Common myeloid progenitor, CD34-positive (primary cell): ENCODE measurements at regions not wholly inside any gene's neighbourhood (a gene's known extent, or its start where the extent isn't known, plus 50 kb on each side); places are given as distances from the start of the nearest gene placed in this dataset.

Experiments
- CTCF ChIA-PET: fragments of 350-600 bp; sonication (Branson Sonifier 250); formaldehyde crosslinking; loops from one replicate; lab custom pipeline; 2021; ENCODE audit warnings: antibody characterized with exemption; lab: Charles Lee
- POLR2A ChIA-PET: fragments of 350-600 bp; sonication (Branson Sonifier 250); formaldehyde crosslinking; loops from one replicate; lab custom pipeline; 2021; ENCODE audit warnings: antibody characterized with exemption; lab: Charles Lee
- DNase-seq, 3 donors: peaks; one replicate each; pipeline versions ENCODE4 v3.0.0 to v3.0.0-alpha.2; 2013
- H3K27ac ChIP-seq, 2 experiments: 1 replicate in 1 of 2; 2 replicates in 1 of 2; pipeline ENCODE4 v1.7.0; 2013; ENCODE audit warnings: inconsistent platforms in 2 of 2, low read length in 2 of 2, mild to moderate bottlenecking in 2 of 2, low read depth in 1 of 2, moderate library complexity in 1 of 2; ENCODE audit not compliant: severe bottlenecking in 2 of 2, insufficient read depth in 1 of 2, poor library complexity in 1 of 2
- H3K27me3 ChIP-seq, 5 experiments: replicated peaks in 2 of 5; 1 replicate in 3 of 5; 2 replicates in 2 of 5; pipeline versions ENCODE4 v1.6.1 to v1.7.0; 2013; ENCODE audit warnings: low read length in 4 of 5, mild to moderate bottlenecking in 2 of 5, moderate library complexity in 2 of 5, inconsistent platforms in 1 of 5; ENCODE audit not compliant: insufficient read depth in 5 of 5, control insufficient read depth in 4 of 5
- H3K36me3 ChIP-seq, 4 experiments: 1 replicate in 2 of 4; 2 replicates in 2 of 4; pipeline versions ENCODE4 v1.6.1 to v1.7.0; 2013; ENCODE audit warnings: low read length in 3 of 4, control low read depth in 1 of 4, mild to moderate bottlenecking in 1 of 4; ENCODE audit not compliant: control insufficient read depth in 4 of 4, insufficient read depth in 4 of 4
- H3K4me1 ChIP-seq, 4 experiments: 1 replicate in 3 of 4; 2 replicates in 1 of 4; pipeline versions ENCODE4 v1.6.1 to v1.7.1; 2013; ENCODE audit warnings: low read length in 3 of 4, mild to moderate bottlenecking in 3 of 4, control low read depth in 1 of 4, inconsistent platforms in 1 of 4, moderate library complexity in 1 of 4; ENCODE audit not compliant: control insufficient read depth in 4 of 4, insufficient read depth in 4 of 4; ENCODE audit errors: control extremely low read depth in 1 of 4
- H3K4me3 ChIP-seq, 7 experiments: 1 replicate in 4 of 7; 2 replicates in 3 of 7; pipeline versions ENCODE4 v1.5.1 to v1.7.0; 2013; ENCODE audit warnings: mild to moderate bottlenecking in 7 of 7, low read length in 6 of 7, moderate library complexity in 6 of 7, inconsistent platforms in 2 of 7, low read depth in 2 of 7, control low read depth in 1 of 7; ENCODE audit not compliant: insufficient read depth in 4 of 7, control insufficient read depth in 1 of 7; ENCODE audit errors: extremely low read depth in 1 of 7
- H3K9me3 ChIP-seq, 5 experiments: 1 replicate in 4 of 5; 2 replicates in 1 of 5; pipeline versions ENCODE4 v1.6.1 to v1.7.1; 2013; ENCODE audit warnings: low read length in 4 of 5, mild to moderate bottlenecking in 2 of 5, inconsistent platforms in 1 of 5, low read depth in 1 of 5, moderate library complexity in 1 of 5; ENCODE audit not compliant: control insufficient read depth in 4 of 5, insufficient read depth in 2 of 5; ENCODE audit errors: control extremely low read depth in 1 of 5
- WGBS: methylation state at CpG from one replicate; pipeline ENCODE4 v1.1.5; 2013; ENCODE audit not compliant: insufficient coverage; 5-methylcytosine and 5-hydroxymethylcytosine counted together

GRCh38 chr6:44530910-44531234 lies 143.4 kb downstream of the CDC5L start:
- peaks cover 0 to 6% (median 0%) of the 10 kb centered on the region in 5 experiments for H3K27me3 ChIP-seq
- peaks cover 0 to 16% (median 13%) of the 10 kb centered on the region in 4 experiments for H3K4me1 ChIP-seq

DNA sequence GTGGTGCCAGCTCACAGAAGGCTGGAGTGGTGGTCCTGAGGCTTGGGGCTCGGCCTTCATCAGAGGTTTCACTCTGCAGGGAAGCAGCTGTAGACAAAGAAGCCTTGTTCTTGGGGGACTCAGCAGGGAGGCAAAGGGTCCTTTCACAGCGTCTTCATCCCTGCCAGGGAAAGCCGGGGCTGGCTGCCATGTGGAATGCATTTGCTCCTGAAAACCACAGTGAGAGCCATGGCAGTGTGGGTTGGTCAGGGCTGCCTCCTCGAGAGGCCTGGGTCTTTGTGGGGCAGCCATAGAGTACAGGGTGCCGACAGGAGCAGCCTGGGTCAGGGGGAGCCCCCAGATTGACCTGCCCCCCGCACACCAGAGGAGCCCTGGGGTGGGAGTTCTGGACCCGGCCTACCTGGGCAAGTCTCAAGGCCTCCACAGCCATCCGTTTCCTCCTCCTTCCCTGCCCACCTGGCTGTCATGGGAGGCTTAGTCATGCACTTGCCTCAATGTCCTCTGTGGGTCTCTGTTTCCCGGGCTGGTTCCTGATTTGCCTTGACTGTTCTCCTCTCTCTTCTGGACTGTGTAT lies 144.0 kb downstream of the CDC5L start:
- WGBS = 98% methylated on average over 7 of the region's 9 CpGs
- Histone ChIP-seq H3K4me3 (no peak overlapping the region), H3K27ac (no peak overlapping the region), H3K9me3 (no peaks in the 10 kb centered on the region), H3K36me3 (no peaks in the 10 kb centered on the region), H3K4me1 (peaks cover 0 to 16% (median 13%) of the 10 kb centered on the region in 4 experiments), H3K27me3 (peaks cover 0 to 6% (median 0%) of the 10 kb centered on the region in 5 experiments)
- CTCF ChIA-PET = interaction anchor here (1.2 kb wide), 1 partner anchor 8 kb away, joined by 4 read pairs; no protein-coding TSS in a partner anchor
- no peak for DNase-seq
- POLR2A ChIA-PET = no interaction called here

More at GRCh38 chr6:44530910-44531234, 143.4 kb downstream of the CDC5L start:
- Histone ChIP-seq H3K27ac (no peak overlapping the region), H3K9me3 (no peaks in the 10 kb centered on the region), H3K4me3 (no peak overlapping the region), H3K36me3 (no peaks in the 10 kb centered on the region)
- 100% methylated on average over 2 of the region's 3 CpGs for WGBS
- POLR2A ChIA-PET = no interaction called here
- CTCF ChIA-PET = interaction anchor here (1.0 to 1.2 kb wide), 2 partner anchors 9 to 61 kb away, joined by 3 to 4 read pairs; no protein-coding TSS in a partner anchor
- no peak for DNase-seq

DNA sequence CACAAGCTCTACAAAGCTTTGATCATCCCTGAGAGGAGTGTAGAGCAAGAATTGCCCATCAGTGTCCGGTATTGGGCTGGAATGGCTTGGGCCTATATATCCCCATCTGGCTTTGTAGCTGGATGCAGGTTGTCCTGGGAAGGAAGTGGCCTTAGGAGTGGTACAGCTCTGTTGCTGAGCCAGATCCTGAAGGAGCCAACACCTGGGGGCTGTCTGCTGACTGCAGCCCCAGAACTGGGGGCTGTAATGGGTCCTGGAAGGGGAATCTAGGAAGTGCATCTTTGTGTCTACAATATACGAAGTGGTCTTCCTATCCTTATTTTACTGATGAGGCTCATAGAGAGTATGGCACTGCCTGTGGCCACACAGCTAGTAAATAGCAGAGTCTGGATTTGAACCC lies 145.9 kb downstream of the CDC5L start:
- Histone ChIP-seq H3K4me3 (no peak overlapping the region), H3K27me3 (peaks cover 0 to 6% (median 0%) of the 10 kb centered on the region in 5 experiments), H3K36me3 (no peaks in the 10 kb centered on the region), H3K9me3 (no peaks in the 10 kb centered on the region), H3K4me1 (peaks cover 0 to under 1% (median 0%) of the 10 kb centered on the region in 4 experiments), H3K27ac (no peak overlapping the region)
- ChIA-PET POLR2A (no interaction called here), CTCF (interaction anchor here (0.6 kb wide), 1 partner anchor 496 kb away, joined by 3 read pairs; no protein-coding TSS in a partner anchor)
- 96% methylated on average over 2 of the region's 2 CpGs for WGBS
- DNase-seq = no peak

DNA sequence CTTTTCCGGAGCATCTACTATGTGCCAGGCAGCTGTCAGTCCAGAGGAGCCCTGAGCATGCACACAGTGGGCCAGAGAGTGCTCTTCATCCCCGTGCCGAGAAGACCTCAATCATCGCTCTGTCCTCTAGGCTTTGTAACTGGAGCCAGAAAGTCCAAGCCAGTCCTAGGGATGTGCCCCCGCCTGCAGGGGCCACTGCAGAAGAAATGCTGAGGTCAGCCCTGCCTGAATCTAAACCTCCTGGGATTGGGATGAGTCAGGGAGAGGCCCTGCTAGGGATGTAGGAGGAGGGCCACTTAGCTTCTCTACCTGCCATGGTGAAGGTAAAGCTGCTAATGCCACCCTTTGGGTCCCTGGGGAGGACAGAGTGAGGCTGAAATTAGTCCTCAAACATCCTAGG lies 146.8 kb downstream of the CDC5L start:
- CTCF ChIA-PET = interaction anchor here (0.7 kb wide), 1 partner anchor 33 kb away, joined by 3 read pairs; no protein-coding TSS in a partner anchor
- Histone ChIP-seq H3K27ac (no peak overlapping the region), H3K4me1 (peaks cover 0 to 2% (median 1%) of the 10 kb centered on the region in 4 experiments), H3K4me3 (no peak overlapping the region), H3K27me3 (peaks cover 0 to 6% (median 0%) of the 10 kb centered on the region in 5 experiments), H3K36me3 (no peaks in the 10 kb centered on the region), H3K9me3 (no peaks in the 10 kb centered on the region)
- POLR2A ChIA-PET = no interaction called here
- 94% methylated on average over 5 of the region's 5 CpGs for WGBS
- no peak for DNase-seq

- CTCF ChIA-PET = no interaction called here
- no peaks in the 10 kb centered on the region for H3K9me3 ChIP-seq
- no peak for DNase-seq
- peaks cover 0 to 2% (median 1%) of the 10 kb centered on the region in 4 experiments for H3K4me1 ChIP-seq
- no peaks in the 10 kb centered on the region for H3K36me3 ChIP-seq
- peaks cover 0 to 6% (median 0%) of the 10 kb centered on the region in 5 experiments for H3K27me3 ChIP-seq
- no peak overlapping the region for H3K4me3 ChIP-seq
- H3K27ac ChIP-seq = no peak overlapping the region
- WGBS = 84% methylated on average over 5 of the region's 6 CpGs
- POLR2A ChIA-PET = no interaction called here
These were observed 147.9 kb downstream of the CDC5L start for GRCh38 chr6:44535446-44535845.

DNA sequence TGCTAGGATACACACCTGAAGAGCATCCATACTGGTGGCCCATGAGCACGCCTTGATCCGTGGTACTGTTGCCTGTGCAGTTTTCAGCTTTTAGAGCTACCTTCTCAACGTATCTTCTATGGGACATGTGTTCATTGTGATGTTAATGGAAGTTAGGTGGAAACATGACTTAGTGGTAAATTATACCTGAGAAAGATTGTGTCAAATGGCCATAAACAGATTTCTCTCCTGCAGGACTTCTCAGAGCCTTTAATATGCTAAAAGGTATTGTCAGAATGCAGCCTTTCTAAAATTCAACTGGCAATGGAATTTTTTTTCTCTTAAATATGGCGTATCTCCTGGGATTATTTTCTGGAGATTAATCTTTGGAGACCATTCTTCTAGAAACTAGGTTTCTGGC lies 148.5 kb downstream of the CDC5L start:
- DNase-seq = no peak
- H3K36me3 ChIP-seq = no peaks in the 10 kb centered on the region
- H3K27ac ChIP-seq = no peak overlapping the region
- ChIA-PET CTCF (no interaction called here), POLR2A (interaction anchor here (0.7 kb wide), 1 partner anchor 1019 kb away, joined by 4 read pairs; no protein-coding TSS in a partner anchor)
- 94% methylated on average over 4 of the region's 4 CpGs for WGBS
- H3K9me3 ChIP-seq = no peaks in the 10 kb centered on the region
- H3K4me1 ChIP-seq = peaks cover 0 to 2% (median 1%) of the 10 kb centered on the region in 4 experiments
- H3K4me3 ChIP-seq = no peak overlapping the region
- H3K27me3 ChIP-seq = peaks cover 0 to 4% (median 0%) of the 10 kb centered on the region in 5 experiments

- no peaks in the 10 kb centered on the region for H3K36me3 ChIP-seq
- no peak overlapping the region for H3K27ac ChIP-seq
- 94% methylated on average over 9 of the region's 10 CpGs for WGBS
- DNase-seq = no peak
- POLR2A ChIA-PET = interaction anchor here (1.0 kb wide), 1 partner anchor 9 kb away, joined by 4 read pairs; no protein-coding TSS in a partner anchor
- peaks cover 0 to 2% (median 1%) of the 10 kb centered on the region in 4 experiments for H3K4me1 ChIP-seq
- CTCF ChIA-PET = no interaction called here
- H3K9me3 ChIP-seq = no peaks in the 10 kb centered on the region
- H3K27me3 ChIP-seq = peaks cover 0 to 4% (median 0%) of the 10 kb centered on the region in 5 experiments
- no peak overlapping the region for H3K4me3 ChIP-seq
These were observed 150.0 kb downstream of the CDC5L start for GRCh38 chr6:44537306-44538049.
